HG03280 (cell line): ENCODE measurements at regions not wholly inside any gene's neighbourhood (a gene's known extent, or its start where the extent isn't known, plus 50 kb on each side); places are given as distances from the start of the nearest gene placed in this dataset.

Experiments used
- ATAC-seq: cut with Tn5 transposase; IDR thresholded peaks from one replicate; pipeline ENCODE4 v1.9.1; 2021; ENCODE audit warnings: mild to moderate bottlenecking, moderate library complexity; ENCODE audit not compliant: unreplicated experiment

DNA sequence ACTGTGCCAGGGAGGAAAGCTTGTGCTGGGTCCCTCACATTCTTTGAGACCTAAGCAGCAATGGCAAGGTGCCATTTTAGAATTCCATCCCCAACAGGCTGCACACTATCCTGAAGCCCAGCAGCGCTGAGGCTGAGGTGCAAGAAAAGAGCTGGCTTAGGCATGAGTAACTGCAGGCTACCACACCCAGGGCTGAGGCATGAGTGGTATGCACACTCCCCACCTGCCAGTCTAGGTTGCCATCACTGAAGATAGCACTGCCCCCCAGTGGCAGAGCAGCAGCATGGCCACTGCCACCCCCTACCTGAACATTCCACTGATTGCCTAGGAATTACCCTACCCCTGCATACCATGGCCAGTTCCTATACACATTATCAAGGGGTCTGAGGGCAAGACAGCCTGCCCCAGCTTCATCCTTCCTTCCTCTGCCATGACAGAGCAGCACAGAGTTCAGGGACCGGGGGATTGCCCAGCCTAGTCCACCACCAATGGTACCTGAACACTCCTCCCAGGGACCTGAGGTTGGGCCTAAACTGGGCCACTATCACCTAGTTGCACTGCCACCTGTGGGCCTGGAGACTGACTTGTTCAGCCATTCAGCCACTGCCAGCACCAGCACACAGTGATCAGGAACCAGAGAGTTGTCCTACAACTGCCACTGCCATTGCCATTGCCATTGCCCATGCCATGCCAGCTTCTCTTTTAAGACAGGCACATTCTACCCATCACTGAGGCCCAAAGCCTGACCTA is 129.8 kb downstream of the SATB1 start:
- peak; percentile 95 for ATAC-seq

DNA sequence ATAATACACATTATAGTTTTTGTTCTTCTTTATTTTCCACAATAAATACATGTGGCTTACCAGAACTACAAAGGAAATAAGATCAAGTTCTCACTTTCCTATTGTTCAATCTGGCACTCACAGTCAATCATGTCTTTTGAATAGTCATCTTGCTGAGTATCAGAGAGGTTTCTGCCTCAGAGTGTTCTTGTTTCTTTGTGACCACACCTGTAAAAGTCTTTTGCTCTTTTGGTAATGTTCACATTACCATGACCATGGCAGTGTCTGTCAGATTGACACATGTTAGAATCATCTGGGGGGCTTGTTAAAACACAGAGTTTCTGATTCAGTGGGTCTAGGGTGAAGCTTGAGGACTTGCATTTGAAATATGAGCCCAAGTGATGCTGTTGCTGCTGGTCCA is 135.0 kb downstream of the SATB1 start:
- ATAC-seq, result no peak

DNA sequence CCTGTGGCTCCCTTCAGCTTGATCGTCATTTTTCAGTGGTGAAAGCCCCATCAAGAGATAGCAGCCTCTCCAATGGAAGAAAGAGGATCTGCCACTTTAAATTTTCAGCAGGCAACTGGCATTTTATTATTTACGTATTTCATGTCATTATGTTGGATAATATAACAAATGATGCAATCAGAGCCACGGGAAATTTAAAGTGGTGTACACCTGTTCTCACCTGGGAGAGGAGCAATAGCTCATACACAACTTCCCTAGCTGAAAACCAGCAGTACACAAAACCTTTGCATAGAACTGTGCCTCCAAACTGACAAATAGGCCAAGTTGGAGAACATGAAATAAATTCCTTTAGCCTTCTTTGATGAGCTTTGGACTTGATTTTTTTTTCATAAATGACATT is 136.9 kb downstream of the SATB1 start:
- ATAC-seq, result no peak

DNA sequence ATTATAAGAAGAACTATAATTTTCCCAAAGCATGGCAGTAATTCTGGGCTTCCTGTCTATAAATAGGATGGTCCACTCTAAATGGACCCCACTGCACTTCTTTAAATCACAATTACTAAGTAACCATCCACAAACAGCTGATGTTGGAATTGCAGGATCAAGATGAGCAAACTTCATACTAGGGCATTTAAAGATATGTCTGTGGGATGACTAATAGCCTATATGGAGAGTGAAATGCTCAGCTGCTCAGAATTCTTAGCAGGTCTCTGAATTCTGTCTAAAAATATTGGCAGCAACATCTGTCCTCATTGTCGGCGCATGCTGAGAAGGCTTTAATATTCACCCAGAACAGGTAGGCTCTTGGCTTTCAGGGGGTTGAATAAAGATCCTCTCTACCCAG is 140.4 kb downstream of the SATB1 start:
- ATAC-seq, result no peak

DNA sequence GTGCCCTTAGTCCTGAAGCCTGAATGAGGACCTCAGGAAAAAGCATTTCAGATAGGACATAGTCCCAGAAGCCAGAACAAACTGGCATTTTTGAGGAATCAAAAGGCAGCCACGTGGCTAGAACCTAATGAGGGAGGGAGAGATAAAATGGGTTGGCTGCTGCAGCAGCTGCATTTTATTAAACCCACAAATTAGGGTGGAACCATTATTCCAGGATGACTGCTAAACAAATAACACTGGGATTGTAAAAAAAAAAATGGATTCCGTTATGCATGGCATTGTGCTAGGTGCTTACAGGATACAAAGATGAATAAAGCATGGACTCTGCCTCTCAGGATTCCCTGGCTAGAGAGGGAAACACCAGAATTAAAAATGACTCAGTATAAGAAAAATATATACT is 141.5 kb downstream of the SATB1 start:
- no peak for ATAC-seq

DNA sequence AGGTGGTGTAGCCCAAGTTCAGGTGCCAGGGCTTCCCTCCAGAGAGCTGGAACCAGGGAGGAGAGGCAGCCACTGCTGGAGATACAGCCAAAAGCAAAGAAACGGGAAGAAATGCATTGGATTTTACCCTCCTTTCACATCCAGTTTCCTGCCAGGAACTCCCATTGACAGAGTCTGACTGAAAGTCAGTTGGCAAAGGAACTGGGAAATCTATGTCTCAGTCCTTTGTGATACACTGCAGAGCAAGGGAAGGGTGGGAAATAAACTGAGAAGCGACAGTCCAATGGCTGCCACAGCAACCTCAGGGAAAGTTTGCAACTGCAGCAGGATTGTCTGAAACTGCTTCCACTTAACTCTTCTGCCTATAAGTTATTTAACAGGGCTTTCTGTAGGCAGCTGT is 142.6 kb downstream of the SATB1 start:
- ATAC-seq, result no peak

DNA sequence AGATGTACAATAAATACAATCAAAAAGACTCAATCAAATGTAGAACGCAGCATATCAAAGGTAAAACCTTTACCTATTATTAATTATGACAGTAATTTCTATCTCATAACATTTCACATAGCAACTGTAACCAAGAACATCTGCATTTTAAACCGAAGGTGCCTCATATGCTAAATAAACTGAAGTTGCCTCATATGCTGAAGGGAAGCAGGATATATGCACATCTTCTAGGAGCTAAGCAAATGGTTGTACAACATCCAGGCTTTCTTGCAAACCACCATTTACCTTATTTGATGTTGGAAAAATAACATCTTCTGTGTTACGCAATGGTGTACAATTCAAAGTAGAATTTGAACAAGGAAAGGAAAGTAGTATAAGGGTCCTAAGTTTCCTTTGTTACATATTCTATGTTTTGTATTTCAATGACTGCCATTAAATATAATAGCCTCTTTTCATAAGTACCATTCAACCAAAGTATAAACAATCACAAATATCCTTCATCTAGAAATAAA is 145.9 kb downstream of the SATB1 start:
- ATAC-seq, result no peak

DNA sequence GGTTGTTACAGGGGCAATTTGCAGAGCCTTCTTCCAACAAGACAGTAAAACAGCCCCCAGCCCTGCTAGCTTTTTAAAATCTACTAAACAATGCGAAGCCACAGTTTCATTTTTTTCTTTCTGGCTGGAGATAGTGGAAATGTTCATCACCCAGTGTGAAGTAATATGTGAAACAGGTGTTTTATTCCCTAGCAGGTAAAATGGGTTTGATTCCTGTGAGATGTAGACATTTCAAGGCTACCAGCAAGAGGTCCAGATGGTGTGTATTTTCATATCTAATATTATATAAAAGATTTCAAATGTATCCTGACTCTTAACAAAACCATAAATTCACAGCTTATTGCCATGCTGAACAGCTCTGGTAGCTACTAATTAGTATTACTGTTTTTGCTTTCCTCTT is 160.3 kb downstream of the SATB1 start:
- ATAC-seq, result no peak

DNA sequence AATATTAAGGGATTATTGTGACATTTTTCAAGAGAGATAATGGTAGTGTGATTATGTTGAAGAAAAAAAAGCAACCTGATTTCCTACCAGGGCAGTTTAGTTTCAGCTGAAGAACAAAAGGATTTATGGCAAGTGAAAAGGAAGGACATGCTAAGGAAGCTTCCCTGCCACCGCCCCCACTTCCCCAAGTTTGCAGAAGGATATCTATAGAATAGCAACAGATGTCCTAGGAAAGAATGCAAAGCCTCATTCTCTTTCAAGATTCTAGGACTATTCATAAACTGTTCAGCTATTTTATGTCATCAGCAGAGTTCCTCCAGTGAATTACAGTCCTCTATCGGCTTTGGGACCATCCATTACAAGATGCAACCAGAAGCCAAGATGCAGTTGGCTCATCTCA is 160.8 kb downstream of the SATB1 start:
- ATAC-seq, result no peak

DNA sequence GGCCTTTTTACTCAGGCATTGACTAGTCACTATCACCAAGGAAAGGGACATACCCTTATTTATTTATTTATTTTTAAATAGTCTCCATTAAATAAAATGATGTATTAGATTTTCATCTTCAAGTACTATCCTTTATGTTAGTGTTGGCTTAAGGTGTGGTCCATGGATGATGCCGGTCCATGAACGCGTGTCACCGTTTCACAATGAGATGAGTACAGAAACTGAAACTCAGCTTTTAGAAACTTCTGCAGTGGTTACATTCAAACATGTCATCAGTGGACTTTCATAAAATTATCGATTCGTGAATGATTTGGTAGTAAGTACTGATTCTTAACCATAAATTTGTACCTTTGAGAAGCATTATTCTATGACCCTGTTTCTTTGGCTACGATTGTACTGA is 166.6 kb downstream of the SATB1 start:
- ATAC-seq, result peak; percentile 79

DNA sequence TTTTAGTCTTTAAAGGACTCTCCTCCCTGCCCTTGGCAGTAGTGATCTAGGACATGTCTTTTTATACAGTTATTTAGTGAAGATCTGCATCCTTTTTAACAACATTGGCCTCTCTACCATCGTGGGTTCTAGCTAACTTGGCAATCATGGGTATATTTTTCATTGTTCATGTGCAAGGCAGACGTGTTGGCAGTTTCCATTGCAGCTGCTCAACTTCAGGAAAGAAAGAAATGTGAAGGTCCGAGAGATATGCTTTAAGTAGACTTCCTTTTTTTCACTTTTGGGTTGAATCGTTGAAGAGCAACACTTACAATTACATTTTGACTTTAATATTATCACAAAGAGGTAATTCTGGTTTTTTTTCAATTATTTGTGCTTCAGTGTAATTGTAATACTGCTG is 172.6 kb downstream of the SATB1 start:
- ATAC-seq, result no peak

DNA sequence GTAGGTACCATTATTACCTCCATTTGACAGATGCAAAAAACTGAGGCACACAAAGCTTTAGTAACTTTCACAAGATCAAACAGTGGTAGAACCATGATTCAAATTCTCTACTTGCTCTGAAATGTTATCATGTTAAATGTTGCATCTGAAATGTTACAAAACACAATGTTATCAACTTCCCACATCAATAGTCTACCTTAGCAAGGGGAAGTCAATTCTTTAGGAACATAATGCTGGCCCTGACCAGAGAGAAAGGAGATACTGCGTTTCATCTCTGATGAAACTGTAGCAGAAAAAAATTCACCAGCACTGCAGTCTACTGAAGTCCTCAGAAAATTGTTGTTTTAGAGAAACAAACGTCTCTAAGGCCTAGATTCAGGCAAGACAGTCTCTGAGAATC is 174.1 kb downstream of the SATB1 start:
- ATAC-seq, result no peak

DNA sequence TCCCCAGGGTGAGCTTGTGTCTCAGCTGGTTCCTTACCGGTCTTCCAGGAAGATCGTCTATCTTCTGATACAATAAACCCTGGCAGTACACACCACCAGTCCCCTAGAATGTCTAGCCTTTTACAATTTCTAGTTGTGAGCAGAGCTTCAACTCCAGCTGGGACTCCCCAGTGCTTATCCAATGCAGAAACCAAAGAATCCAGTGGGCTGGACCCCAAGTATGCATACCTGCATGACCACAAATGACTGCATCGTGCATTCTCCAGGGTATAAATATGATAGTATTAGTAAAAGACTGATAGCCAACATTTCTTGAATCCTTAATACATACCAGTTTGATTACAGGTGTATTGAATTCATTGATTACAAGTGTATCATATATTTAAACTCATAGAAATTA is 176.0 kb downstream of the SATB1 start:
- no peak for ATAC-seq

DNA sequence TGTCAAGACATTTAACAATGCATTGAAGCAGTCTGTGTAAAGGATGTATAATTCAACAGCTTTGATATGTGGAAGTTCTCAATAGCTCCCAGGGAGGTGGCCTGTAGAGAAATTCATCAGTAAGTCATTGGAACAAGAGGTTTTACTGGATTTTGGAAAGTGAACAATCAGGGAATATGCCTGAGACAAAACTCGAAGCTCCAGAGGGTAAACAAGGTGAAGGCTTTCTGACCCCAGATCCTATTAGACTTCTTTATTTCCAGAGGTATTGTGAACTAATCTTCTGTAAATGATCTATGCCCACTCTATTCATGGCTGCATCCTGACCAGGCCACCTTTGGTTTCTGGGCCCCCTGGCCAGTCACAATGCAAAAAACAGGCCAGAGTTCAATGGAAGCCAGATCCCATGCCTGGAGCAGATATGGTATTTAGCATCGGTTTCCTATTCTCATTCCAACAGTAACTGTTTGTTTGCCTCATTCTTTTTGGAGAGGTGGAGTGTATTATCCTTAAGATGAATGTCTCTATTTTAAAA is 177.3 kb downstream of the SATB1 start:
- no peak for ATAC-seq

DNA sequence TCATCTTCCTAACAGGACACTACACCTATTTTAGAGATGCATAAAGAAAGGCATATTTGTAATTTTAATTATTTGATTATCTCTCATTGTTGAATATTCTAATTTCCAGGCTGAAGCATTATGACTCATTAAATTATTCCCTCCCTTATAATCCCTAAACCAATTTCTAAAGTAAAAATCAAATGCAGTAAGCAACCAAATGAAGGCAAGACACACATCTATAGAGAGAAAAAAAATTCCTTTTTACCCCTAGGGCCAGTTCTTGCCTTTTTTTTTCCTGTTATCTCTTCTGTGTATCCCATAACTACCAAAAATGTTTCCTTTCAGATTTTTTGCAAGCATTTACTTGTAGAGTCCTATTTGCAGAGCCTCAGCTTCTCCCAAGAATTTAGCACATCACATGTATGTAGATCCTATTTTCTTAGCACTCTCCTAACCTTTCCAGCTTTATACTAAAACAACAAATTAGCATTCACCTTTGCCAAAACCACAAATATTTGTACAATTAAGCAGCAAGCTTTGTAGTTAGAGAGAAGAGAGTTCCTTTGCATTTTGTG is 177.9 kb downstream of the SATB1 start:
- no peak for ATAC-seq

DNA sequence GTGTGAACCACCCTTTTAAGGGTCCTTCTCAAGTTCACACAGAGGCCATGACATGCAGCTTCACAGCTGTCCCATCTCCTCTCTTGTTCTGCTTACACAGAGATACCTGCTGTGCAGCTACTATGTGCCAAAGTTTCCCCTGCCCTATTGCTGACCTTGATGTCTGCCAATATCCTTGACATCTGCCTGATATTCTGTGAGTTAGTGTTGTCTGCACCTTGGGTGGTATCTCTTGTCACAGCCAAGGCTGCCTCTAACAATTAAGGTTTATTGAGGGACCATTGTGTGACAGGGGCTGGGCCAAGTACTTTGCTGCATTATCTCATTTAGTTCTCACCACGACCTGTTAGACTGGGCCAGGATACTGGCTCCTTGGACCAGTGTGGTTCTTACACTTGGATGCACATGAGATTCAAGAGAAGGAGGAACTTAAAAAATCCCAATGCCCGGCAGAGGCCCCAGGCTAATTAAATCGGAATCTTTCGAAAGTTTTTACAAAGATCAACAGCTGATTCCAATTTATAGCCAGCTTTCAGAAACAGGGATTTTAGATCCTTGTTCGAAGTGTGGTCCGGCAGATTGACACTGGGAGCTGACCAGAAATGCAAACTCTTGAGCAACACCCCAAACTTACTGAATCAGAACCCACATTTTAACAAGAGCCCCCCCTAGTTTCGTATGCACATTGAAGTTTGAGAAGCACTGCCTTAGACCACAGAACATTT is 178.6 kb downstream of the SATB1 start:
- no peak for ATAC-seq

DNA sequence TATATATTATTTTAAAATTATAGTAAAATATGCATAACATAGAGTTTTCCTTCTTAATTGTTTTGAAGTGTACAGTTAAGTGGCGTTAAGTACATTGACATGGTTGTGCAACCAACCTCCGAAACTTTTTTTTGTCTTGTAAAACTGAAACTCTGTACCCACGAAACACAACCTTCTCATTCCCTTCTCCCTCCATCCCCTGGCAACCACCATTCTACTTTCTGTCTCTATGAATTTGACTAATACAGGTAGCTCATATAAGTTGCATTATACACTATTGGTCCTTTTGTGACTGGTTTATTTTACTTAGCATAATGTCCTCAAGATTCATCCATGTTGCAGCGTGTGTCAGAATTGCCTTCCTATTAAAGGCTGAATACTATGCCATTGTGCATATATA is 179.4 kb downstream of the SATB1 start:
- ATAC-seq, result no peak

DNA sequence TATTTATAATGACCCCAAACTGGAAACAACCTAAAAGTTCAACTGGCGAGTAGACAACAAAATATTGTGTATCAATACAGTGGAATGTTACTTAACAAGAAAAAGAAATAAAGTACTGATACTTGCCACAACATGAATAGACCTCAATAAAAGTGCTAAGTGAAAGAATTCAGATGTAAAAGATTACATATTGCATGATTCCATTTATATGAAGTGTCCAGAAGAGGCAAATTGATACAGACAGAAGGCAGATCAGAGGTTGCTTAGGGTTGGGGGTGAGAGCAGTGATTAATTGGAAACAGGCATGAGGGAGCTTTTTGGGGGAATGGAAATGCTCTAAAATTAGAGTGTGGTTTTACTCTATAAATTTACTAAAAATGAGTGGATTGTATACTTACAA is 183.3 kb downstream of the SATB1 start:
- ATAC-seq, result no peak

DNA sequence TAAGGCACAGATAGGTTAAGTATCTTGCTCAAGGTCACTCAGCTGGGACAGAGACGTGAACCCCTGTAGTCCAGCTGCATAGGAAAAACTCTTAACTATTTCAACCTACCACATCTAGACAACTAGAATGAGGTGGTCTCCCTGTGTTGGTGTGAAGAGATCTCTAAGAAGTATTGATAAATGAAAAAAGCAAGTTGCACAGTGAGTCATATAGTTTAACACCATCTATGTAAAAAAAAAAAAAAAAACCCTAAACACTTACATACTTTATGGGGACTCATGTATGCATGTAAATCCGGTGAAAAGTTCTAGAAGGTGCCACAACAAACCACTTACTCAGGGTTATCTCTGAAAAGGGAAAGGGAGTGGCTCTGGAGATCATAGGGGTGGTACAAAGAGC is 185.5 kb downstream of the SATB1 start:
- ATAC-seq, result no peak

DNA sequence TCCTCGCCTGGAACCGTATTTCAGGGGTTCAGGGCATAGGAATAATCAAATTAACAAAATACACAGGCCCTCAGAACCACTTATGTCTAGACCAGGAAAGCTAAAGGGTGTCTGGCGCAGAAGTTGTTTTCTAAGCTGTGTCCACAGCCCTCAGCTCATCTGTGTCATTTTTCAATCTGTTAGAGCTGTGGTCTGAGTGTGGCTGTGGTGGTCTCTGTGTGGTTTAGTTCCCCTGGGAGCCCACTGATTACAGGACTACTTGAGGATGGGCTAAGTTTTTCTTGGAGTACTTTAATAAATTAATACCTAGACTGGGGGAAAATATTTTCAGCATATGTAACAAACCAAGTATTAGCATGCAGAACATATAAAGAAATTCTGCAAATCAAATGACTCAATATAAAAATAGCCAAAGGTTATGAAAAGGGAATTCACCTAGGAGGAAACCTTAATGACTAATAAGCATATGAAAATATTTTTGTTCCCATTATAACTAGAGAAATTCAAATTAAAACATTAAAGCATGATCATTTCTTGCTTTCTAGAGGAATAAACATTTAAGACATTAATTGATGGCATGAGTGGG is 186.3 kb downstream of the SATB1 start:
- ATAC-seq, result no peak

DNA sequence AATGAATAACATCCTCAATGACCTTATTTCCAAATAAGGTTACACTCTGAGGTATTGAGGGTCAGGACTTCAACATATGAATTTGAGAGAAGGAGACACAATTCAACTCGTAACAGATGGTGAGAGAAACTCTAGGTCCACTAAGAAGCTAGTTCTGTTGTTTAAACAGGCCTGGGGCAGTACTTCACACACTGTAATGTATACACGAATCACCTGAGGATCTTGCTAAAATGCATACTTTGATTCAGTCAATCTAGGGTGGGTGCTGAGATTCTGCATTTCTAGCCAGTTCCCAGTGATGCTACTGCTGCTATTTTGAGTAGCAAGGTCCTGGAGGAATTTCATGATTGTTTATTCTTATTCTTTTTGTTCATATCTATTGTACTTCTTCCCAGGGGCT is 186.8 kb downstream of the SATB1 start:
- no peak for ATAC-seq
